ENCODE measurements at regions not wholly inside any gene's neighbourhood (a gene's known extent, or its start where the extent isn't known, plus 50 kb on each side); places are given as distances from the start of the nearest gene placed in this dataset.

- CTCF ChIA-PET = no interaction called here
Observed at GRCh38 chr7:136348142-136348541, 371.0 kb upstream of the MTPN start.

GRCh38 chr7:136347488-136347887, 370.3 kb upstream of the MTPN start:
- no peak overlapping the region for H3K27ac Mint-ChIP-seq
- H3K4me3 Mint-ChIP-seq = no peak overlapping the region
- DNase-seq = no peak
- no peaks in the 10 kb centered on the region for H3K4me1 Mint-ChIP-seq
- CTCF ChIA-PET = no interaction called here
- H3K27me3 Mint-ChIP-seq = no peaks in the 10 kb centered on the region
- no peaks in the 10 kb centered on the region for H3K9me3 Mint-ChIP-seq
- no peaks in the 10 kb centered on the region for H3K36me3 Mint-ChIP-seq (ENCODE audit: low read depth)
- POLR2A ChIA-PET = no interaction called here

More at GRCh38 chr7:136348142-136348541, 371.0 kb upstream of the MTPN start:
- Mint-ChIP-seq H3K9me3 (no peaks in the 10 kb centered on the region), H3K27me3 (no peaks in the 10 kb centered on the region), H3K4me3 (no peak overlapping the region), H3K36me3 (ENCODE audit: low read depth) (no peaks in the 10 kb centered on the region), H3K27ac (no peak overlapping the region), H3K4me1 (no peaks in the 10 kb centered on the region)
- DNase-seq = no peak
- POLR2A ChIA-PET = no interaction called here

DNA sequence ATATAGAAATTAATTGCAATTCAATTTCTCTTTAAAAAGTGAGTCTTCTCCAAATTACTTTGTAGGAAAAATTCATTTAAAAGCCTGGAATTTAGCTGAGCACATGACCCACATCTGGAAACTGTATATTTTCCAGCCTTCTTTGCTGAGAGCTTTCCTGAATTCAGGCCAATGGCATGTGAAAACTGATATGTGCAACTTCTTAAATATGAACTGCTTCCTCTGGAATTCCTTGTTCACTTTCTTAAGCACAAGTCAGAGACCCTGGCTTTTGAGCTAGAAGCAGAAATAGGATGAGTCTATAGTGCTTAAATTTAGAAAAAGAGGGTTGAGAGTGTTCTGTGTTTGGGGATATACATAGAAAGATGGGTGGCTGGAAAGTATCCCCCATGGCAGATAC, 365.1 kb upstream of the MTPN start:
- ChIA-PET POLR2A (no interaction called here), CTCF (no interaction called here)
- Mint-ChIP-seq H3K27me3 (no peaks in the 10 kb centered on the region), H3K36me3 (ENCODE audit: low read depth) (no peaks in the 10 kb centered on the region), H3K27ac (no peak overlapping the region), H3K4me3 (no peak overlapping the region), H3K4me1 (no peaks in the 10 kb centered on the region), H3K9me3 (no peaks in the 10 kb centered on the region)
- DNase-seq = no peak

DNA sequence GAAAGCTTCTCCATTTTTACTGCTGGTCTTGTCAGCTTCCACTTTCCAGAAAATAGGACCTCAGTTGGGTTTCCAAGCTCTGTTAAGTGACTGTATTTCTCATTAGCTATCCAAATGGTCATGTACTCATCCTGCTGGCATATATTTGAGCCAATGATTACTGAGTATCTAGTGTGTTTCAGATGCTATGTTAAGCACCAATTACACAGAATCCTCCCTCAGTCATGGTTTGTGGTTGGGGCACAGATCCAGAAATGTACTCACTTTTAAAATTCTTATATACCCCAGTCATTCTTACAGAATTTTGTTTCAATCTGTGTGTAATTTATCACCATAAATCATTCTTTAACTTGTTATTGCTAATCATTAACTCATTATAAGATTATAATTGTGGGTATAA, 362.3 kb upstream of the MTPN start:
- no peaks in the 10 kb centered on the region for H3K27me3 Mint-ChIP-seq
- no peaks in the 10 kb centered on the region for H3K36me3 Mint-ChIP-seq (ENCODE audit: low read depth)
- no peak for DNase-seq
- H3K9me3 Mint-ChIP-seq = no peaks in the 10 kb centered on the region
- H3K4me1 Mint-ChIP-seq = no peaks in the 10 kb centered on the region
- H3K27ac Mint-ChIP-seq = no peak overlapping the region
- ChIA-PET POLR2A (no interaction called here), CTCF (no interaction called here)
- H3K4me3 Mint-ChIP-seq = no peak overlapping the region

DNA sequence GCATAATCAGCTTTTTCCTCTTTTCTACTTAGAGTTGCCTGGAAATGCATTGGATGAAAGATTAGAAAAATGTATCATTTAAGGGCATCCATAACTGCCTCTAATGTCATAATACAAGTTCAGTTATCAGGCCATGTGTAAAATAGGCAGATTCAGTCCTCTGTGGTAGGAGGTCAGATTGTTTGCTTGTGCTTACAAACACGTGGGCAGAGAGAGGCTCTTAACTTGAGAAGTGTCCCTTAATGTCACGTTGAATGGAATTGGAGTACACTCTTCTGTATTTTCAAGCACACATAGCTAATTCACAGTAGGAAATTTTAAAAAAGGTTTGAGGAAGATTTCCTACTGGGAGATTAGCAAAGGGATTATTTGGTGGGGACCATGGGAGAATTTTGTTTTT, 359.8 kb upstream of the MTPN start:
- H3K27me3 Mint-ChIP-seq = no peaks in the 10 kb centered on the region
- POLR2A ChIA-PET = no interaction called here
- CTCF ChIA-PET = no interaction called here

GRCh38 chr7:136333636-136334035, 356.5 kb upstream of the MTPN start:
- no peaks in the 10 kb centered on the region for H3K36me3 Mint-ChIP-seq (ENCODE audit: low read depth)
- no peak overlapping the region for H3K4me3 Mint-ChIP-seq
- H3K4me1 Mint-ChIP-seq = no peaks in the 10 kb centered on the region
- no peak for DNase-seq
- no peaks in the 10 kb centered on the region for H3K9me3 Mint-ChIP-seq
- POLR2A ChIA-PET = no interaction called here
- CTCF ChIA-PET = no interaction called here
- H3K27ac Mint-ChIP-seq = no peak overlapping the region
- no peaks in the 10 kb centered on the region for H3K27me3 Mint-ChIP-seq

More for the DNA sequence above, 359.8 kb upstream of the MTPN start:
- Mint-ChIP-seq H3K9me3 (no peaks in the 10 kb centered on the region), H3K27ac (no peak overlapping the region), H3K4me1 (no peaks in the 10 kb centered on the region), H3K36me3 (ENCODE audit: low read depth) (no peaks in the 10 kb centered on the region), H3K4me3 (no peak overlapping the region)
- DNase-seq = no peak

DNA sequence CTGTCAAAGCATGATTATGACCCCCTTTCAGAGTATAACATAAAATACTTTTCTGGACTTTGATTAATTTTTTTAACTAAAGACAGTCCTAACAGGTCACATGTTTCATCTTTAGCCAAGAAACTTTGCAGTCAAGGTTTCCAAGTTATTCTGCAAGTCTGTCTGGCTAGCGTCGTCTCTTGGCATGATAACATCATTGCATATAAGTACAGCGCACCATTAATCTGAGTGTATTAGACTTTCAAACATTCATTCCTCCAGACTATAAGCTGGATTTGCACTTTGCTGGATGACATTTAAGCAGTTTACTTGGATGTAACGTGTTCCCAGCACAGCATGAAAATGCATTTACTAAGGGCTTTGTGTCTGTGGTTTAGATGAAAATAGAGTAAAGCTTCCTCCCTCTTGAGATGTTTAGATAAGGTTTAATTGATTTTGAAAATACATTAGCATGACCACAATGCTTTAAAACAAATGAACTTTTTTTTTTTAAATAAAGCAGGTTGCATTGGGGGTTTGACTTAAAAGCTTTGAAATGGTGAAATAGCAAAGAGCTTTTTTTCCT, 349.0 kb upstream of the MTPN start:
- Mint-ChIP-seq H3K9me3 (no peaks in the 10 kb centered on the region), H3K27ac (no peak overlapping the region), H3K27me3 (no peaks in the 10 kb centered on the region), H3K4me3 (no peak overlapping the region), H3K36me3 (ENCODE audit: low read depth) (no peaks in the 10 kb centered on the region), H3K4me1 (no peaks in the 10 kb centered on the region)
- no peak for DNase-seq
- POLR2A ChIA-PET = no interaction called here
- CTCF ChIA-PET = no interaction called here

DNA sequence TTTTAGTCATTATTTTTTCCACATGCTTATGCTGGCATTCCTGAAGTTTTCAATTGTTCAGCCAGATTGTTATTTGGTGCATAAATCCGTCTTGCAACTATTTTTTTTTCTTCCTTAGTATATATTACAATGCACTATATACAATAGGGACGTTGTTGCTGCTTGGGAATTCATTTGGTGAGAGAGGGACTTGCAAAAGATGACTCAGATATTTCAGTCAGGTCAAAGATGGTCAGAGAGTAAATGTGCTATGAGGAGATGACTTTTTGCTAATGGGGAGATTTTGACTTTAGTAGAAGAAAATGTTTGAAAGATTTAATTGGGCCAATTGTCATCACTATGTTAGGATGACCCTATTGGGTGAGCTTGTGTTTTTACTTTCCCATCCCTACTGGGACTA, 348.4 kb upstream of the MTPN start:
- Mint-ChIP-seq H3K27ac (no peak overlapping the region), H3K4me1 (no peaks in the 10 kb centered on the region), H3K9me3 (no peaks in the 10 kb centered on the region), H3K36me3 (ENCODE audit: low read depth) (no peaks in the 10 kb centered on the region), H3K4me3 (no peak overlapping the region), H3K27me3 (no peaks in the 10 kb centered on the region)
- ChIA-PET CTCF (no interaction called here), POLR2A (no interaction called here)
- no peak for DNase-seq

GRCh38 chr7:136325027-136325426, 347.9 kb upstream of the MTPN start:
- ChIA-PET CTCF (no interaction called here), POLR2A (no interaction called here)
- no peak for DNase-seq
- H3K27me3 Mint-ChIP-seq = no peaks in the 10 kb centered on the region
- H3K27ac Mint-ChIP-seq = no peak overlapping the region
- H3K9me3 Mint-ChIP-seq = no peaks in the 10 kb centered on the region
- H3K4me3 Mint-ChIP-seq = no peak overlapping the region
- H3K36me3 Mint-ChIP-seq (ENCODE audit: low read depth) = no peaks in the 10 kb centered on the region
- no peaks in the 10 kb centered on the region for H3K4me1 Mint-ChIP-seq

DNA sequence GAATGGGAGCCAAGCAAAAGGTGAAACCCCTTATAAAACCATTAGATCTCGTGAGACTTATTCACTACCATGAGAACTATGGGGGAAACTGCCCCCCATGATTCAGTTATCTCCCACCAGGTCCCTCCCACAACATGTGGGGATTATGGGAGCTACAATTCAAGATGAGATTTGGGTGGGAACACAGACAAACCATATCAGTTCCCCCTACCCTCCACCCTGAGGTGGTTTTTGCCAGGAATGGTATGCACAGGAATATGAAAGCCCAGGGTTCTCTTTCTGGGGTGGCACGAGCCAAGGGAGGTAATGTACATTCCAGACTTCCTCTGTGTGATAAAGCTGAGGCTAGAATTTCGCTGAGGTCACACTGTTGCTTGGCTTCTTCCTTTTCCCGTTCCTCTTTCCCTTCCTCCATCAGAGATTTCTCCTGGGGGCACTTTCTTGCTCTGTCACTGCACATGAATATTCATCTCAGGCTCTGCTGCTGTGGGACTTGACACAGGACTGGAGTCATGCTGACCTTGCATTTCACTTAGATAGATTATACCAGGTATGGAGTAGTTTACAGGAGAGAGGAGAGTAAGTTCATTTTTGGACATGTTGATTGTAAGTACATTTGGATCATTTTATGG, 347.0 kb upstream of the MTPN start:
- no peak overlapping the region for H3K27ac Mint-ChIP-seq
- no peak overlapping the region for H3K4me3 Mint-ChIP-seq
- DNase-seq = no peak
- H3K36me3 Mint-ChIP-seq (ENCODE audit: low read depth) = no peaks in the 10 kb centered on the region
- H3K4me1 Mint-ChIP-seq = no peaks in the 10 kb centered on the region
- CTCF ChIA-PET = no interaction called here
- H3K9me3 Mint-ChIP-seq = no peaks in the 10 kb centered on the region
- H3K27me3 Mint-ChIP-seq = no peaks in the 10 kb centered on the region
- POLR2A ChIA-PET = no interaction called here

DNA sequence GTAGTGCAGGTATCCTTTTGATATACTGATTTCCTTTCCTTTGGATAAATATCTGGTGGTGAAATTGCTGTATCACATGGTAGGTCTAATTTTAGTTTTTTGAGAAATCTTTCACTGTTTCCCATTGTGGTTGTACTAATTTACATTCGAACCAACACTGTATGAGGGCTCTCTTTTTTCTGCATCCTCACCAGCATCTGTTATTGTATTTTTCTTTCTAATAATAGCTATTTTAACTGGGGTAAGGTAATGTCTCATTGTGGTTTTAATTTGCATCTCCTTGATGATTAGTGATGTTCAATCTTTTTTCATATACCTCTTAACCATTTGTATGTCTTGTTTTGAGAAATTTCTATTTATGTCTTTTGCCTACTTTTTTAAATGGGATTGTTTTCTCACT, 335.4 kb upstream of the MTPN start:
- H3K4me3 Mint-ChIP-seq = no peak overlapping the region
- H3K27ac Mint-ChIP-seq = no peak overlapping the region
- H3K36me3 Mint-ChIP-seq (ENCODE audit: low read depth) = no peaks in the 10 kb centered on the region
- ChIA-PET CTCF (no interaction called here), POLR2A (no interaction called here)
- DNase-seq = no peak
- no peaks in the 10 kb centered on the region for H3K27me3 Mint-ChIP-seq
- H3K9me3 Mint-ChIP-seq = peaks cover 9% of the 10 kb centered on the region
- no peaks in the 10 kb centered on the region for H3K4me1 Mint-ChIP-seq

DNA sequence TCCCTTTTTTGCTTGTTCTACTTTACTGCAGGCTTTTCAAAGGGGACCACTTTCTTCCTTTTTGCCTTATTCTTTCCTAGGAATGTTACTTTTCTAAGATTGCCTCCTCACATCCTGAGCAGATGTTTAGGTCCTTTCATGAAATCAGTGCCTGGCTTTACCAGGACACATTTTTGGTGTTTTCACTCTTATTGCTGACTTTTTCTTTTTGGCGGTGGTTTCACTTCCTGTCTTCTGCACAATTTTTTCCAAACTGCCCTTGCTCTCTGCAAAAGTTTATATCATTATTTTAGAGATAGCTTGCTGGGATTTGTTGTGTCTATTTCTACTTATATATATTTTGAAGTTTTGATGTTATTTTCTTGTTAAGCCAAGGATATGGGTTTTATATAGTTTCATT, 332.2 kb upstream of the MTPN start:
- DNase-seq = no peak
- Mint-ChIP-seq H3K4me1 (no peaks in the 10 kb centered on the region), H3K4me3 (no peak overlapping the region), H3K36me3 (ENCODE audit: low read depth) (no peaks in the 10 kb centered on the region), H3K27ac (no peak overlapping the region), H3K27me3 (no peaks in the 10 kb centered on the region), H3K9me3 (peaks cover 9% of the 10 kb centered on the region)
- ChIA-PET POLR2A (no interaction called here), CTCF (no interaction called here)

GRCh38 chr7:136308230-136308629, 331.1 kb upstream of the MTPN start:
- H3K36me3 Mint-ChIP-seq (ENCODE audit: low read depth) = no peaks in the 10 kb centered on the region
- H3K9me3 Mint-ChIP-seq = peaks cover 9% of the 10 kb centered on the region
- DNase-seq = no peak
- H3K4me3 Mint-ChIP-seq = no peak overlapping the region
- ChIA-PET POLR2A (no interaction called here), CTCF (no interaction called here)
- no peaks in the 10 kb centered on the region for H3K4me1 Mint-ChIP-seq
- no peak overlapping the region for H3K27ac Mint-ChIP-seq
- H3K27me3 Mint-ChIP-seq = no peaks in the 10 kb centered on the region

DNA sequence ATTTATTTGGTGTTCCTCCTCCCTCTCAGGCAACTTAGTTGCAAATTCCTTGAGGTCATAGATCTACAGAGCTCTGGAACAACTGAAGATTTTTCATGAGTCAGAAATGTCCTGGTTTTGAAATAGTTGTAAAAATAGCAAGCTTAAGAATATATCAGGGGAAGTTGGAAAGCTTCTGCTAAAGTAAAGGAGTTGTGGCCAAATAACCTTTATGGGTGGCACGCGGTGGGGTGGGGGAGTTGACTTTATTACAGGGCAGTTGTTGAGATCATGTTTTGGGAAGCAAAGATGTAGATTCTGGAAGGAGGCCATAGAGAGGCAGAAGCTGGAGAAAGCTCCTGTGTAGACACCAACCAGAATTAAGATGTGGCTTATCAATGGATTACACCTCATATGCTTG, 326.0 kb upstream of the MTPN start:
- CTCF ChIA-PET = no interaction called here

GRCh38 chr7:136302049-136302448, 324.9 kb upstream of the MTPN start:
- H3K27ac Mint-ChIP-seq = no peak overlapping the region
- no peaks in the 10 kb centered on the region for H3K27me3 Mint-ChIP-seq
- CTCF ChIA-PET = no interaction called here
- no peaks in the 10 kb centered on the region for H3K9me3 Mint-ChIP-seq
- H3K36me3 Mint-ChIP-seq (ENCODE audit: low read depth) = no peaks in the 10 kb centered on the region
- no peak overlapping the region for H3K4me3 Mint-ChIP-seq
- no peaks in the 10 kb centered on the region for H3K4me1 Mint-ChIP-seq
- DNase-seq = no peak
- POLR2A ChIA-PET = no interaction called here

More for the DNA sequence above, 326.0 kb upstream of the MTPN start:
- no peak for DNase-seq
- no peak overlapping the region for H3K4me3 Mint-ChIP-seq
- POLR2A ChIA-PET = no interaction called here
- no peak overlapping the region for H3K27ac Mint-ChIP-seq
- no peaks in the 10 kb centered on the region for H3K4me1 Mint-ChIP-seq
- H3K9me3 Mint-ChIP-seq = no peaks in the 10 kb centered on the region
- no peaks in the 10 kb centered on the region for H3K27me3 Mint-ChIP-seq
- H3K36me3 Mint-ChIP-seq (ENCODE audit: low read depth) = no peaks in the 10 kb centered on the region

All from activated CD4-positive, alpha-beta memory T cell treated with anti-CD3 and anti-CD28 coated beads, Interleukin-2, amount 10 ng/mL, durations not matched to agents 7 days and 5 days (primary cell).